H1 (cell line): ENCODE measurements at regions not wholly inside any gene's neighbourhood (a gene's known extent, or its start where the extent isn't known, plus 50 kb on each side); places are given as distances from the start of the nearest gene placed in this dataset.

ENCODE experiments used
- CTCF ChIA-PET: fragments of 300-600 bp; sonication (Branson Sonifier 250); formaldehyde crosslinking; loops from one replicate; lab custom pipeline; 2021; ENCODE audit not compliant: partially characterized antibody; lab: Charles Lee
- POLR2A ChIA-PET: fragments of 300-600 bp; sonication (Branson Sonifier 250); formaldehyde crosslinking; loops from one replicate; lab custom pipeline; 2021; ENCODE audit warnings: inconsistent platforms; ENCODE audit not compliant: partially characterized antibody; lab: Charles Lee
- DNase-seq, 2 experiments: peaks; one replicate each; pipeline versions ENCODE4 v3.0.0 to v3.0.0-alpha.2; 2010 to 2022; ENCODE audit warnings: low spot score in 2 of 2, low read depth in 1 of 2, mixed read lengths in 1 of 2
- FAIRE-seq: peaks from 2 replicates; lab custom pipeline; 2011; peaks lifted over from hg19 to GRCh38; lab: Jason Lieb, UNC
- H2AFZ ChIP-seq: 2 replicates; pipeline ENCODE4 v1.8.1; 2012; ENCODE audit warnings: low read length, inconsistent platforms
- H2AK5ac ChIP-seq: 2 replicates; pipeline ENCODE4 v1.6.1; 2013; ENCODE audit warnings: low read depth, low read length
- H2BK120ac ChIP-seq: replicated peaks from 2 replicates; pipeline ENCODE3; 2013; ENCODE audit warnings: low read depth, low read length, inconsistent platforms
- H2BK12ac ChIP-seq: 2 replicates; pipeline ENCODE4 v1.6.1; 2013; ENCODE audit warnings: low read depth, low read length
- H2BK15ac ChIP-seq: 2 replicates; pipeline ENCODE4 v1.6.1; 2013; ENCODE audit warnings: low read length
- H2BK20ac ChIP-seq: 2 replicates; pipeline ENCODE4 v1.6.1; 2013; ENCODE audit warnings: low read length
- H2BK5ac ChIP-seq: 2 replicates; pipeline ENCODE4 v1.6.1; 2013; ENCODE audit warnings: low read depth, low read length
- H3K14ac ChIP-seq: 2 replicates; pipeline ENCODE4 v1.6.1; 2013; ENCODE audit warnings: inconsistent platforms; ENCODE audit not compliant: insufficient read length
- H3K18ac ChIP-seq: 2 replicates; pipeline ENCODE4 v1.6.1; 2013; ENCODE audit warnings: low read length; ENCODE audit errors: extremely low read depth
- H3K23ac ChIP-seq: 2 replicates; pipeline ENCODE4 v1.6.1; 2013; ENCODE audit warnings: inconsistent platforms; ENCODE audit not compliant: insufficient read length
- H3K23me2 ChIP-seq: 2 replicates; pipeline ENCODE4 v1.6.1; 2013; ENCODE audit warnings: low read depth, low read length
- H3K27ac ChIP-seq: 2 replicates; pipeline ENCODE4 v1.6.1; 2011; ENCODE audit warnings: low read depth, low read length, inconsistent platforms
- H3K27me3 ChIP-seq, 4 experiments: replicated peaks in 1 of 4; 1 replicate in 1 of 4; 2 replicates in 3 of 4; pipeline versions ENCODE4 v1.6.1 to v1.8.1; 2011 to 2013; ENCODE audit warnings: low read length in 3 of 4, mild to moderate bottlenecking in 3 of 4, inconsistent platforms in 2 of 4, mixed read lengths in 2 of 4, moderate library complexity in 1 of 4; ENCODE audit not compliant: control insufficient read depth in 3 of 4, insufficient read depth in 3 of 4; ENCODE audit errors: extremely low read depth in 1 of 4
- H3K36me3 ChIP-seq, 4 experiments: 2 replicates each; pipeline versions ENCODE4 v1.6.1 to v1.8.1; 2011 to 2013; ENCODE audit warnings: mild to moderate bottlenecking in 4 of 4, low read length in 3 of 4, moderate library complexity in 2 of 4, control low read depth in 1 of 4, inconsistent platforms in 1 of 4; ENCODE audit not compliant: insufficient read depth in 4 of 4, control insufficient read depth in 2 of 4
- H3K4ac ChIP-seq: replicated peaks from 2 replicates; pipeline ENCODE3; 2013; ENCODE audit warnings: low read length, low read depth, mixed read lengths, inconsistent platforms; ENCODE audit not compliant: insufficient read length
- H3K4me1 ChIP-seq, 4 experiments: replicated peaks in 1 of 4; 1 replicate in 1 of 4; 2 replicates in 3 of 4; pipeline versions ENCODE4 v1.6.1 to v1.8.1; 2011 to 2013; ENCODE audit warnings: low read length in 3 of 4, inconsistent platforms in 2 of 4, mixed read lengths in 1 of 4; ENCODE audit not compliant: insufficient read depth in 4 of 4, control insufficient read depth in 3 of 4
- H3K4me2 ChIP-seq, 2 experiments: 2 replicates each; pipeline versions ENCODE4 v1.6.1 to v1.8.1; 2011 to 2013; ENCODE audit warnings: low read depth in 2 of 2, low read length in 2 of 2, control low read depth in 1 of 2, inconsistent platforms in 1 of 2, mild to moderate bottlenecking in 1 of 2; ENCODE audit not compliant: insufficient read depth in 1 of 2
- H3K4me3 ChIP-seq, 4 experiments: fragments of 200-600, 300-600 bp in 1 of 4; sonication (generic), shearing (Covaris generic), sonication (Bioruptor Twin) in 1 of 4; 2 replicates each; pipeline versions ENCODE4 v1.5.1 to v1.8.1; 2011 to 2016; ENCODE audit warnings: low read length in 4 of 4, low read depth in 3 of 4, control low read depth in 2 of 4, inconsistent platforms in 2 of 4, mild to moderate bottlenecking in 2 of 4, mixed read lengths in 1 of 4, moderate library complexity in 1 of 4; ENCODE audit not compliant: insufficient read depth in 2 of 4; ENCODE audit errors: extremely low read depth in 1 of 4
- H3K56ac ChIP-seq: replicated peaks from 2 replicates; pipeline ENCODE3; 2013; ENCODE audit warnings: low read depth, mild to moderate bottlenecking, mixed read lengths, low read length, inconsistent platforms; ENCODE audit not compliant: insufficient read length
- H3K79me1 ChIP-seq: 2 replicates; pipeline ENCODE4 v1.6.1; 2013; ENCODE audit warnings: low read depth, low read length, control low read depth
- H3K79me2 ChIP-seq, 2 experiments: 2 replicates each; pipeline versions ENCODE4 v1.6.1 to v1.8.1; 2012 to 2013; ENCODE audit warnings: low read length in 2 of 2, mild to moderate bottlenecking in 2 of 2, inconsistent platforms in 1 of 2; ENCODE audit not compliant: insufficient read depth in 2 of 2, control insufficient read depth in 1 of 2
- H3K9ac ChIP-seq, 4 experiments: replicated peaks in 1 of 4; 1 replicate in 1 of 4; 2 replicates in 3 of 4; pipeline versions ENCODE4 v1.6.1 to v1.8.1; 2011 to 2013; ENCODE audit warnings: low read depth in 3 of 4, low read length in 3 of 4, control low read depth in 2 of 4, mild to moderate bottlenecking in 2 of 4, moderate library complexity in 2 of 4, inconsistent platforms in 1 of 4; ENCODE audit errors: extremely low read depth in 1 of 4
- H3K9me3 ChIP-seq, 2 experiments: 2 replicates each; pipeline versions ENCODE4 v1.6.1 to v1.8.1; 2012 to 2013; ENCODE audit warnings: mild to moderate bottlenecking in 2 of 2, moderate library complexity in 2 of 2, control low read depth in 1 of 2, inconsistent platforms in 1 of 2, low read depth in 1 of 2, low read length in 1 of 2, mixed read lengths in 1 of 2; ENCODE audit not compliant: insufficient read depth in 2 of 2
- H4K20me1 ChIP-seq, 2 experiments: replicated peaks in 1 of 2; 2 replicates each; pipeline versions ENCODE3 to v1.8.1; 2011 to 2013; ENCODE audit warnings: inconsistent platforms in 2 of 2, low read length in 2 of 2, mild to moderate bottlenecking in 1 of 2; ENCODE audit not compliant: insufficient read depth in 2 of 2, control insufficient read depth in 1 of 2
- H4K5ac ChIP-seq: 2 replicates; pipeline ENCODE4 v1.6.1; 2013; ENCODE audit warnings: low read length, low read depth, mixed read lengths, inconsistent platforms; ENCODE audit not compliant: insufficient read length
- H4K8ac ChIP-seq: 2 replicates; pipeline ENCODE4 v1.8.0; 2013; ENCODE audit warnings: mild to moderate bottlenecking, moderate library complexity, low read length, inconsistent platforms; ENCODE audit not compliant: insufficient read depth; ENCODE audit errors: extremely low read depth
- H4K91ac ChIP-seq: replicated peaks from 2 replicates; pipeline ENCODE3; 2013; ENCODE audit warnings: low read length, mixed read lengths, inconsistent platforms; ENCODE audit not compliant: insufficient read length
- SIRT6 ChIP-seq: IDR thresholded peaks from one replicate; pipeline ENCODE4 v1.7.1; 2012; ENCODE audit warnings: low read length, inconsistent platforms
- SP2 ChIP-seq: IDR thresholded peaks from 2 replicates; pipeline ENCODE4 v1.6.1; 2012; ENCODE audit warnings: mild to moderate bottlenecking, low read length, inconsistent platforms
- TBP ChIP-seq: IDR thresholded peaks from 2 replicates; pipeline ENCODE4 v1.6.1; 2011; ENCODE audit warnings: low read depth, low read length, improper control_type of control experiment
- TCF12 ChIP-seq: IDR thresholded peaks from 2 replicates; pipeline ENCODE4 v1.6.1; 2011; ENCODE audit warnings: low read depth, mild to moderate bottlenecking, low read length
- USF2 ChIP-seq: IDR thresholded peaks from 2 replicates; pipeline ENCODE4 v1.6.1; 2011; ENCODE audit warnings: low read length, improper control_type of control experiment
- WGBS, 2 experiments: shearing (Covaris generic) in 1 of 2; methylation state at CpG; one replicate each; pipeline versions ENCODE4 v1.1.6 to v1.1.7; 2013 to 2015; ENCODE audit warnings: low lambda C conversion rate in 2 of 2, mixed read lengths in 2 of 2, inconsistent platforms in 1 of 2, low coverage in 1 of 2, missing lambda C conversion rate in 1 of 2; ENCODE audit not compliant: insufficient replicate concordance in 2 of 2, insufficient coverage in 1 of 2, insufficient read length in 1 of 2; ENCODE audit errors: extremely low coverage in 1 of 2, missing lambda C conversion rate in 1 of 2; 5-methylcytosine and 5-hydroxymethylcytosine counted together

GRCh38 chr18:57269756-57270155, 82.6 kb upstream of the ST8SIA3 start:
- no peak overlapping the region for H2BK5ac ChIP-seq
- H4K8ac ChIP-seq = no peak overlapping the region
- H3K4me1 ChIP-seq = peaks cover 0 to 4% (median 0%) of the 10 kb centered on the region in 4 experiments; a peak in 2 of 7 replicates
- no peak overlapping the region for H3K56ac ChIP-seq
- no peak for FAIRE-seq
- H3K4ac ChIP-seq = no peak overlapping the region
- H3K4me3 ChIP-seq = no peak overlapping the region
- H2AFZ ChIP-seq = no peak overlapping the region
- no peak overlapping the region for H3K9ac ChIP-seq
- ChIA-PET CTCF (no interaction called here), POLR2A (no interaction called here)
- H4K5ac ChIP-seq = no peak overlapping the region
- no peak overlapping the region for H3K27ac ChIP-seq
- H3K79me1 ChIP-seq = no peaks in the 10 kb centered on the region
- no peak overlapping the region for H2BK20ac ChIP-seq
- H2BK12ac ChIP-seq = no peak overlapping the region
- no peak overlapping the region for H2BK15ac ChIP-seq
- no peak overlapping the region for H4K91ac ChIP-seq
- no peaks in the 10 kb centered on the region for H4K20me1 ChIP-seq
- H3K14ac ChIP-seq = no peak overlapping the region
- no peak overlapping the region for H2BK120ac ChIP-seq
- H3K4me2 ChIP-seq = no peak overlapping the region
- H3K79me2 ChIP-seq = no peaks in the 10 kb centered on the region
- H3K18ac ChIP-seq = no peak overlapping the region
- H3K36me3 ChIP-seq = no peaks in the 10 kb centered on the region; a peak in 1 of 8 replicates
- no peak overlapping the region for H2AK5ac ChIP-seq
- H3K23me2 ChIP-seq = no peaks in the 10 kb centered on the region
- DNase-seq = no peak
- TF ChIP-seq SP2 (no peak), SIRT6 (no peak), TBP (no peak), USF2 (no peak), TCF12 (no peak)
- WGBS, 2 experiments = 86% methylated on average over 3 of the region's 3 CpGs; no CpG with 5 or more reads in 1 of the 2 experiments
- no peak overlapping the region for H3K23ac ChIP-seq
- H3K9me3 ChIP-seq = no peaks in the 10 kb centered on the region
- H3K27me3 ChIP-seq = no peaks in the 10 kb centered on the region
